Lower lobe of right lung (tissue), 2 donors: ENCODE measurements at regions not wholly inside any gene's neighbourhood (a gene's known extent, or its start where the extent isn't known, plus 50 kb on each side); places are given as distances from the start of the nearest gene placed in this dataset.

ENCODE experiments used
- ATAC-seq, 2 donors: fragments of 200-7000 bp; cut with Tn5 transposase; one replicate each; pipeline ENCODE4 v1.9.1; 2020 to 2022; ENCODE audit warnings: mild to moderate bottlenecking in 2 of 2, moderate library complexity in 2 of 2
- DNase-seq: peaks from one replicate; pipeline ENCODE4 v3.0.0-alpha.2; 2020
- H3K27ac ChIP-seq: fragments of 200-600 bp; one replicate; pipeline ENCODE4 v1.8.0; 2022
- H3K27me3 ChIP-seq: fragments of 200-600 bp; one replicate; pipeline ENCODE4 v1.8.0; 2022; ENCODE audit warnings: low read depth
- H3K36me3 ChIP-seq: fragments of 200-600 bp; one replicate; pipeline ENCODE4 v1.8.0; 2022; ENCODE audit warnings: mild to moderate bottlenecking
- H3K4me1 ChIP-seq: fragments of 200-600 bp; one replicate; pipeline ENCODE4 v1.8.0; 2022
- H3K4me3 ChIP-seq: fragments of 200-600 bp; one replicate; pipeline ENCODE4 v1.8.0; 2022; ENCODE audit warnings: mild to moderate bottlenecking
- H3K9me3 ChIP-seq: fragments of 200-600 bp; one replicate; pipeline ENCODE4 v1.8.0; 2022
- CTCF ChIP-seq: fragments of 200-600 bp; IDR thresholded peaks from one replicate; pipeline ENCODE4 v1.8.0; 2022; ENCODE audit warnings: antibody characterized with exemption, mild to moderate bottlenecking
- intact Hi-C: fragments of 100-400 bp; cut with DNase I; formaldehyde crosslinking; loops from one replicate; pipeline ENCODE4 v1.11.0; 2022
- donor health status: DM: no; HTN: yes; CAD: no; lungs with severe emphysema.

GRCh38 chr10:44779511-44779910 lies 131.6 kb upstream of the TMEM72 start:
- H3K9me3 ChIP-seq = no peaks in the 10 kb centered on the region
- no peak for TF ChIP-seq CTCF
- DNase-seq (no peak), ATAC-seq (no peak)
- H3K27me3 ChIP-seq = no peaks in the 10 kb centered on the region
- H3K4me1 ChIP-seq = no peaks in the 10 kb centered on the region
- no peaks in the 10 kb centered on the region for H3K36me3 ChIP-seq
- no peak overlapping the region for H3K4me3 ChIP-seq
- no peak overlapping the region for H3K27ac ChIP-seq
- intact Hi-C loops = no loop called here

- Histone ChIP-seq H3K27ac (no peak overlapping the region), H3K4me1 (no peaks in the 10 kb centered on the region), H3K27me3 (no peaks in the 10 kb centered on the region), H3K4me3 (no peak overlapping the region), H3K36me3 (no peaks in the 10 kb centered on the region), H3K9me3 (no peaks in the 10 kb centered on the region)
- ATAC-seq (no peak), DNase-seq (no peak)
- intact Hi-C loops = no loop called here
- no peak for TF ChIP-seq CTCF
Measured at GRCh38 chr10:44780426-44780825, 130.7 kb upstream of the TMEM72 start.

- no peak for TF ChIP-seq CTCF
- H3K4me3 ChIP-seq = no peak overlapping the region
- no peak overlapping the region for H3K27ac ChIP-seq
- H3K36me3 ChIP-seq = no peaks in the 10 kb centered on the region
- no peak for ATAC-seq
- intact Hi-C loops = no loop called here
- H3K9me3 ChIP-seq = no peaks in the 10 kb centered on the region
- DNase-seq = no peak
- no peaks in the 10 kb centered on the region for H3K4me1 ChIP-seq
- H3K27me3 ChIP-seq = no peaks in the 10 kb centered on the region
Measured at GRCh38 chr10:44781131-44781530, 130.0 kb upstream of the TMEM72 start.

GRCh38 chr10:44786286-44786850 lies 124.8 kb upstream of the TMEM72 start:
- Histone ChIP-seq H3K9me3 (no peaks in the 10 kb centered on the region), H3K27me3 (no peaks in the 10 kb centered on the region), H3K27ac (no peak overlapping the region), H3K4me1 (no peaks in the 10 kb centered on the region), H3K36me3 (no peaks in the 10 kb centered on the region), H3K4me3 (no peak overlapping the region)
- DNase-seq = no peak
- TF ChIP-seq CTCF = no peak
- intact Hi-C loops = no loop called here
- no peak for ATAC-seq

GRCh38 chr10:44787480-44788075 lies 123.6 kb upstream of the TMEM72 start:
- Histone ChIP-seq H3K4me3 (no peak overlapping the region), H3K9me3 (no peaks in the 10 kb centered on the region), H3K27me3 (no peaks in the 10 kb centered on the region), H3K27ac (no peak overlapping the region), H3K4me1 (no peaks in the 10 kb centered on the region), H3K36me3 (no peaks in the 10 kb centered on the region)
- DNase-seq = no peak
- ATAC-seq = no peak
- no peak for TF ChIP-seq CTCF
- intact Hi-C loops = no loop called here
